GM23338 (cell line): ENCODE measurements at regions not wholly inside any gene's neighbourhood (a gene's known extent, or its start where the extent isn't known, plus 50 kb on each side); places are given as distances from the start of the nearest gene placed in this dataset.

Source experiments
- ATAC-seq: fragments of 200-7000 bp; cut with Tn5 transposase; 3 replicates; pipeline ENCODE4 v1.9.1; 2020
- DNase-seq: peaks from one replicate; pipeline ENCODE4 v3.0.0-alpha.2; 2015; ENCODE audit warnings: low spot score
- H2AFZ ChIP-seq: fragments of 200-600 bp; sonication (generic); 2 replicates; pipeline ENCODE4 v1.8.0; 2016; ENCODE audit warnings: antibody characterized with exemption, mild to moderate bottlenecking, moderate library complexity
- H3F3A ChIP-seq: fragments of 200-600 bp; sonication (generic); replicated peaks from 2 replicates; pipeline ENCODE4 v1.8.0; 2017; ENCODE audit warnings: antibody characterized with exemption, mixed run types, low read depth
- H3K27ac ChIP-seq: fragments of 200-600 bp; sonication (generic); 2 replicates; pipeline ENCODE4 v1.6.1; 2016; ENCODE audit warnings: low read depth
- H3K27me3 ChIP-seq: fragments of 200-600 bp; sonication (generic); 2 replicates; pipeline ENCODE4 v1.8.0; 2016; ENCODE audit warnings: mild to moderate bottlenecking, mixed run types, moderate library complexity; ENCODE audit not compliant: insufficient read depth
- H3K36me3 ChIP-seq: fragments of 200-600 bp; sonication (generic); 2 replicates; pipeline ENCODE4 v1.8.0; 2016; ENCODE audit warnings: mild to moderate bottlenecking; ENCODE audit not compliant: insufficient read depth
- H3K4me1 ChIP-seq: fragments of 200-600 bp; sonication (generic); 2 replicates; pipeline ENCODE4 v1.8.0; 2016; ENCODE audit warnings: mild to moderate bottlenecking, moderate library complexity; ENCODE audit not compliant: insufficient read depth
- H3K4me2 ChIP-seq: fragments of 200-600 bp; sonication (generic); 2 replicates; pipeline ENCODE4 v1.7.1; 2017; ENCODE audit warnings: mixed run types
- H3K4me3 ChIP-seq: fragments of 200-600 bp; sonication (generic); 2 replicates; pipeline ENCODE4 v1.6.1; 2016; ENCODE audit warnings: mixed run types
- H3K79me2 ChIP-seq: fragments of 200-600 bp; sonication (generic); replicated peaks from 2 replicates; pipeline ENCODE4 v1.8.0; 2017; ENCODE audit warnings: mild to moderate bottlenecking; ENCODE audit not compliant: insufficient read depth
- H3K9me2 ChIP-seq: fragments of 200-600 bp; sonication (generic); 2 replicates; pipeline ENCODE4 v1.8.0; 2017; ENCODE audit not compliant: insufficient read depth
- H4K20me1 ChIP-seq: fragments of 200-600 bp; sonication (generic); replicated peaks from 2 replicates; pipeline ENCODE4 v1.8.0; 2017; ENCODE audit warnings: mild to moderate bottlenecking; ENCODE audit not compliant: insufficient read depth
- H3K27ac Mint-ChIP-seq: 2 replicates; pipeline ENCODE4 v1.8.0; 2020; ENCODE audit warnings: inconsistent platforms, mild to moderate bottlenecking, moderate library complexity, mixed read lengths
- H3K27me3 Mint-ChIP-seq: 3 replicates; pipeline ENCODE4 v1.8.0; 2022; ENCODE audit warnings: low read depth, mild to moderate bottlenecking, moderate library complexity, mixed read lengths, inconsistent platforms; ENCODE audit not compliant: insufficient read depth, poor library complexity
- H3K36me3 Mint-ChIP-seq: 3 replicates; pipeline ENCODE4 v1.8.0; 2021; ENCODE audit warnings: low read depth, mild to moderate bottlenecking, inconsistent platforms, moderate library complexity, mixed read lengths
- H3K4me1 Mint-ChIP-seq: 3 replicates; pipeline ENCODE4 v1.8.0; 2020; ENCODE audit warnings: mild to moderate bottlenecking, inconsistent platforms, mixed read lengths
- H3K4me3 Mint-ChIP-seq: 3 replicates; pipeline ENCODE4 v1.8.0; 2021; ENCODE audit warnings: moderate library complexity, mild to moderate bottlenecking, inconsistent platforms, mixed read lengths
- H3K9me3 Mint-ChIP-seq: 3 replicates; pipeline ENCODE4 v1.8.0; 2020; ENCODE audit warnings: moderate library complexity, mild to moderate bottlenecking, inconsistent platforms, mixed read lengths
- CREB1 ChIP-seq: fragments of 250-450 bp; sonication (Bioruptor Pico); IDR thresholded peaks from 2 replicates; pipeline ENCODE4 v1.5.0; 2020; ENCODE audit warnings: low read depth, mild to moderate bottlenecking, moderate library complexity
- ETS1 ChIP-seq: IDR thresholded peaks from 2 replicates; pipeline ENCODE4 v1.6.1; 2016; ENCODE audit warnings: antibody characterized with exemption
- EZH2 ChIP-seq: fragments of 200-600 bp; sonication (generic); IDR thresholded peaks from one replicate; pipeline ENCODE4 v1.8.0; 2017; ENCODE audit warnings: antibody characterized with exemption, mild to moderate bottlenecking, low read depth; ENCODE audit not compliant: unreplicated experiment
- JUNB ChIP-seq: IDR thresholded peaks from one replicate; pipeline ENCODE4 v1.6.1; 2016; ENCODE audit warnings: antibody characterized with exemption; ENCODE audit not compliant: unreplicated experiment
- NANOG ChIP-seq: IDR thresholded peaks from 2 replicates; pipeline ENCODE4 v1.6.1; 2016; ENCODE audit warnings: antibody characterized with exemption, borderline replicate concordance
- POLR2AphosphoS5 ChIP-seq: IDR thresholded peaks from 2 replicates; pipeline ENCODE4 v1.6.1; 2016; ENCODE audit warnings: antibody characterized with exemption, low read depth
- REST ChIP-seq: IDR thresholded peaks from one replicate; pipeline ENCODE4 v1.6.1; 2018; ENCODE audit warnings: antibody characterized with exemption; ENCODE audit not compliant: unreplicated experiment
- STAT1 ChIP-seq: IDR thresholded peaks from one replicate; pipeline ENCODE4 v1.6.1; 2016; ENCODE audit warnings: antibody characterized with exemption; ENCODE audit not compliant: unreplicated experiment

- H3K27ac Mint-ChIP-seq = no peak overlapping the region
- H3K36me3 Mint-ChIP-seq = no peaks in the 10 kb centered on the region
- no peak overlapping the region for H3K4me3 Mint-ChIP-seq
- Histone ChIP-seq H3K27me3 (no peaks in the 10 kb centered on the region), H4K20me1 (no peaks in the 10 kb centered on the region), H3K79me2 (no peaks in the 10 kb centered on the region), H3K4me2 (no peak overlapping the region), H3K27ac (no peak overlapping the region), H3K4me3 (no peak overlapping the region), H3K4me1 (peaks cover 23% of the 10 kb centered on the region; the same call in 1 of the 2 replicates), H2AFZ (no peak overlapping the region), H3K36me3 (no peaks in the 10 kb centered on the region), H3K9me2 (peaks cover 7% of the 10 kb centered on the region), H3F3A (no peaks in the 10 kb centered on the region)
- TF ChIP-seq NANOG (no peak), JUNB (no peak), STAT1 (no peak), ETS1 (no peak), POLR2AphosphoS5 (no peak), CREB1 (no peak)
- peaks cover 4% of the 10 kb centered on the region for H3K27me3 Mint-ChIP-seq
- H3K4me1 Mint-ChIP-seq = peaks cover 27% of the 10 kb centered on the region
- no peaks in the 10 kb centered on the region for H3K9me3 Mint-ChIP-seq
- DNase-seq = no peak
- ATAC-seq = no peak
These were observed 204.3 kb downstream of the TFAP2C start for GRCh38 chr20:56833427-56833826.

- no peak overlapping the region for H3K4me3 Mint-ChIP-seq
- Histone ChIP-seq H3K4me2 (no peak overlapping the region), H3K27me3 (no peaks in the 10 kb centered on the region), H4K20me1 (no peaks in the 10 kb centered on the region), H3K79me2 (no peaks in the 10 kb centered on the region), H3K4me3 (no peak overlapping the region), H2AFZ (no peak overlapping the region), H3K9me2 (peaks cover 13% of the 10 kb centered on the region), H3F3A (no peaks in the 10 kb centered on the region), H3K4me1 (peaks cover 7% of the 10 kb centered on the region; the same call in 1 of the 2 replicates), H3K27ac (no peak overlapping the region), H3K36me3 (no peaks in the 10 kb centered on the region)
- TF ChIP-seq STAT1 (no peak), NANOG (no peak), EZH2 (no peak)
- ATAC-seq (no peak), DNase-seq (no peak)
- H3K4me1 Mint-ChIP-seq = peaks cover 10% of the 10 kb centered on the region; the same call in 2 of the 3 replicates
- H3K9me3 Mint-ChIP-seq = no peaks in the 10 kb centered on the region; the same call in 2 of the 3 replicates
- no peak overlapping the region for H3K27ac Mint-ChIP-seq
- H3K27me3 Mint-ChIP-seq = no peaks in the 10 kb centered on the region
- no peaks in the 10 kb centered on the region for H3K36me3 Mint-ChIP-seq
These were observed 206.9 kb downstream of the TFAP2C start for GRCh38 chr20:56835829-56836550.

GRCh38 chr20:56839222-56839621 is 210.1 kb downstream of the TFAP2C start:
- Histone ChIP-seq H3K27me3 (no peaks in the 10 kb centered on the region), H3K4me2 (no peak overlapping the region), H3K4me3 (no peak overlapping the region), H2AFZ (no peak overlapping the region), H3F3A (no peaks in the 10 kb centered on the region), H3K9me2 (peaks cover 10% of the 10 kb centered on the region), H3K79me2 (no peaks in the 10 kb centered on the region), H3K4me1 (no peaks in the 10 kb centered on the region), H3K27ac (no peak overlapping the region), H3K36me3 (no peaks in the 10 kb centered on the region), H4K20me1 (no peaks in the 10 kb centered on the region)
- ATAC-seq (no peak), DNase-seq (no peak)
- no peak overlapping the region for H3K27ac Mint-ChIP-seq
- TF ChIP-seq NANOG (no peak), REST (no peak)
- no peaks in the 10 kb centered on the region for H3K36me3 Mint-ChIP-seq
- H3K4me3 Mint-ChIP-seq = no peak overlapping the region
- H3K27me3 Mint-ChIP-seq = no peaks in the 10 kb centered on the region
- H3K9me3 Mint-ChIP-seq = peaks cover 11% of the 10 kb centered on the region
- H3K4me1 Mint-ChIP-seq = no peaks in the 10 kb centered on the region; the same call in 2 of the 3 replicates
